Activated CD4-positive, alpha-beta memory T cell treated with anti-CD3 and anti-CD28 coated beads, Interleukin-2, amount 10 ng/mL, durations not matched to agents 7 days and 5 days (primary cell): ENCODE measurements at regions not wholly inside any gene's neighbourhood (a gene's known extent, or its start where the extent isn't known, plus 50 kb on each side); places are given as distances from the start of the nearest gene placed in this dataset.

Experiments
- CTCF ChIA-PET: fragments of 350-600 bp; sonication (Branson Sonifier 250); formaldehyde crosslinking; loops from one replicate; lab custom pipeline; 2021; ENCODE audit warnings: antibody characterized with exemption, inconsistent platforms; lab: Charles Lee
- POLR2A ChIA-PET: fragments of 350-600 bp; sonication (Branson Sonifier 250); formaldehyde crosslinking; loops from one replicate; lab custom pipeline; 2021; ENCODE audit warnings: antibody characterized with exemption; lab: Charles Lee
- DNase-seq: peaks from one replicate; pipeline ENCODE4 v3.0.0-alpha.2; 2020
- H3K27ac Mint-ChIP-seq: one replicate; pipeline ENCODE4 v1.8.0; 2021; ENCODE audit warnings: mild to moderate bottlenecking, mixed read lengths
- H3K27me3 Mint-ChIP-seq: one replicate; pipeline ENCODE4 v1.8.0; 2021; ENCODE audit warnings: mixed read lengths
- H3K36me3 Mint-ChIP-seq: one replicate; pipeline ENCODE4 v1.8.0; 2021; ENCODE audit warnings: low read depth, mixed read lengths
- H3K4me1 Mint-ChIP-seq: one replicate; pipeline ENCODE4 v1.8.0; 2021; ENCODE audit warnings: mixed read lengths
- H3K4me3 Mint-ChIP-seq: one replicate; pipeline ENCODE4 v1.8.0; 2021; ENCODE audit warnings: mild to moderate bottlenecking, mixed read lengths
- H3K9me3 Mint-ChIP-seq: one replicate; pipeline ENCODE4 v1.8.0; 2021; ENCODE audit warnings: mixed read lengths

GRCh38 chr12:94783862-94784261 lies 133.5 kb upstream of the TMCC3 start:
- Mint-ChIP-seq H3K27me3 (peaks cover 14% of the 10 kb centered on the region), H3K9me3 (no peaks in the 10 kb centered on the region)

DNA sequence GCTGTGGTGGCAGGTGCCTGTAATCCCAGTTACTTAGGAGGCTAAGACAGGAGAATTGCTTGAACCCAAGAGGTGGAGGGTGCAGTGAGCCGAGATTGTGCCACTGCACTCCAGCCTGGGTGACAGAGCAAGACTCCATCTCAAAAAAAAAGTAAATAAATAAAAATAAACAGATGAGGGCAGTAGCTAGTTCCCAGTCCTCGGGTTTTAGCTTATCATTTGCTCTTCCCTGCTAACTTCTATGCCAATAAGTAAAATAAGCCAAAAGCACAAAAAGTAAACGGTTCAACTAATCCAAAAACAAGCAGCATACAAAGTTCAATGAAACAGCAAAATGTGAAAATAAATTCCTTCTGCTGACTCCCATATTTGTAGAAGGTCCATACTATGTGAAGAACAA lies 133.0 kb upstream of the TMCC3 start:
- ChIA-PET POLR2A (no interaction called here), CTCF (no interaction called here)
- H3K4me3 Mint-ChIP-seq, result no peak overlapping the region

More at GRCh38 chr12:94783862-94784261, 133.5 kb upstream of the TMCC3 start:
- no peaks in the 10 kb centered on the region for H3K4me1 Mint-ChIP-seq
- H3K4me3 Mint-ChIP-seq, result no peak overlapping the region
- no peak for DNase-seq
- H3K36me3 Mint-ChIP-seq, result no peaks in the 10 kb centered on the region
- H3K27ac Mint-ChIP-seq, result no peak overlapping the region
- ChIA-PET CTCF (no interaction called here), POLR2A (no interaction called here)

GRCh38 chr12:94781835-94782234 lies 131.5 kb upstream of the TMCC3 start:
- ChIA-PET CTCF (no interaction called here), POLR2A (no interaction called here)
- Mint-ChIP-seq H3K4me1 (no peaks in the 10 kb centered on the region), H3K27me3 (peaks cover 21% of the 10 kb centered on the region), H3K9me3 (no peaks in the 10 kb centered on the region), H3K27ac (no peak overlapping the region), H3K4me3 (no peak overlapping the region), H3K36me3 (no peaks in the 10 kb centered on the region)
- DNase-seq, result no peak

More for the DNA sequence above, 133.0 kb upstream of the TMCC3 start:
- H3K4me1 Mint-ChIP-seq, result no peaks in the 10 kb centered on the region
- no peaks in the 10 kb centered on the region for H3K36me3 Mint-ChIP-seq
- H3K27me3 Mint-ChIP-seq, result peaks cover 15% of the 10 kb centered on the region
- H3K9me3 Mint-ChIP-seq, result no peaks in the 10 kb centered on the region
- DNase-seq, result no peak
- H3K27ac Mint-ChIP-seq, result no peak overlapping the region

GRCh38 chr12:94779485-94779884 lies 129.1 kb upstream of the TMCC3 start:
- Mint-ChIP-seq H3K9me3 (no peaks in the 10 kb centered on the region), H3K36me3 (no peaks in the 10 kb centered on the region), H3K27me3 (peaks cover 22% of the 10 kb centered on the region), H3K27ac (no peak overlapping the region), H3K4me3 (no peak overlapping the region), H3K4me1 (no peaks in the 10 kb centered on the region)
- no peak for DNase-seq
- ChIA-PET CTCF (no interaction called here), POLR2A (no interaction called here)

- H3K9me3 Mint-ChIP-seq, result no peaks in the 10 kb centered on the region
- POLR2A ChIA-PET, result no interaction called here
- no peak overlapping the region for H3K27ac Mint-ChIP-seq
- H3K36me3 Mint-ChIP-seq, result no peaks in the 10 kb centered on the region
- CTCF ChIA-PET, result no interaction called here
- H3K4me3 Mint-ChIP-seq, result no peak overlapping the region
- DNase-seq, result no peak
- H3K27me3 Mint-ChIP-seq, result peaks cover 17% of the 10 kb centered on the region
- no peaks in the 10 kb centered on the region for H3K4me1 Mint-ChIP-seq
Measured at GRCh38 chr12:94777936-94778335, 127.6 kb upstream of the TMCC3 start.

- Mint-ChIP-seq H3K27me3 (peaks cover 15% of the 10 kb centered on the region), H3K27ac (no peak overlapping the region), H3K4me1 (no peaks in the 10 kb centered on the region), H3K4me3 (no peak overlapping the region), H3K36me3 (no peaks in the 10 kb centered on the region), H3K9me3 (no peaks in the 10 kb centered on the region)
- CTCF ChIA-PET, result no interaction called here
- DNase-seq, result no peak
- POLR2A ChIA-PET, result no interaction called here
Measured at GRCh38 chr12:94775710-94776109, 125.4 kb upstream of the TMCC3 start.

DNA sequence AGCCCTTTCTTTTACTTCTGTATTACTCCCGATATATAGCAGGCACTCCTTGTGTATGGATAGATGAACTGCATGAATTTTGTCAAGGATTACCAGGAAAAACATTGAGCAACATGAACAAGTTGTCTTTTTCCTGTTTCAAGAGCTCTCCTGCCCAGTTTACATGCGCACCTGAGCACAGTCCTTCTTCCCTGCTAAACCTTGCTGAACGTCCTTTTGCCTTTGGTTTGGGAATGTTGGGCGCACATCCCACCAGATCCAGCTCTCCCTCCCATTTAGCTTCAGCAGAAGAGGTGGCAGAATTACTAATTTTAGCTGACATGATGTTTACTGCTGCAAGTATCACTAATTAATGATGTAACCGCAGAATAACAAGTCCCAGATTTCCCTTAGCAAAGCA lies 121.4 kb upstream of the TMCC3 start:
- H3K27me3 Mint-ChIP-seq, result peaks cover 36% of the 10 kb centered on the region

DNA sequence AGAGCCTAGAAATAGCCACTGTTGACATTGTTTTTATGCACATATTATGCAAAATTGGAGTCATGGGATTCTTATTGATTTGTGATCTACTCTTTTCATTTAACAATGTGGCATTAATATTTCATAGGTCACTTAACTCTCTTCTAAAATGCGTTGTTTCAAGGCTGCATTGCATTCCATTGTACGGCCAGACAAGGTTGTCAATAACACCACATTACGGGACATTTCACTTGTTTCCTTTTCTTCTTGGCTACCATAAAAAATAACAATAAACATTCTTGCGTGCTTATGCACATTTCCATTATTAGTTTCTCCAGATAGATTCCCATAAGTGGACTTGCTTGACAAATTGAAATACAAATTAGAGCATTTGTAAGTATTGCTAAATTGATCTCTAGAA lies 120.8 kb upstream of the TMCC3 start:
- H3K36me3 Mint-ChIP-seq, result no peaks in the 10 kb centered on the region
- DNase-seq, result no peak
- no peaks in the 10 kb centered on the region for H3K9me3 Mint-ChIP-seq
- no peak overlapping the region for H3K4me3 Mint-ChIP-seq
- peaks cover 38% of the 10 kb centered on the region for H3K27me3 Mint-ChIP-seq
- H3K4me1 Mint-ChIP-seq, result peaks cover 8% of the 10 kb centered on the region
- H3K27ac Mint-ChIP-seq, result no peak overlapping the region
- POLR2A ChIA-PET, result no interaction called here
- CTCF ChIA-PET, result no interaction called here

More for the DNA sequence above, 121.4 kb upstream of the TMCC3 start:
- Mint-ChIP-seq H3K9me3 (no peaks in the 10 kb centered on the region), H3K27ac (no peak overlapping the region), H3K36me3 (no peaks in the 10 kb centered on the region), H3K4me3 (no peak overlapping the region), H3K4me1 (peaks cover 8% of the 10 kb centered on the region)
- CTCF ChIA-PET, result no interaction called here
- DNase-seq, result no peak
- POLR2A ChIA-PET, result no interaction called here

DNA sequence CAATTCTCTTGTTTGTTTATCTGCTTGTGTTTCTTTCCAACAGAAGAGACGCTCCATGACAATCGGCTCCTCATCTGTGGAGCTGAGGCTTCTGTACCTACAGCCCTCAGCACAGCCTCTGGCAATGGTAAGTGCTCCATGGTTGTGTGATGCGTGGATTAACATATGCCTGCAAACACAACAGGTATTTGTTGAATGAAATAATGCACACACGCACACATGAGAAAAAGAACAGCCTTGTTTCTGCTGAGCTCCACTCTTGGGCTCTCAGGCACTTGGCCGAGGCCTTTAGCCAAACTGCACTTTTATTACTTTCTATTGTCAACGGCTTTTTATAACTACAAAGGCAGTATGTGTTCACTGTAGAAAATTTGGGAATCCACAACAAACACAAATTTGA lies 120.4 kb upstream of the TMCC3 start:
- Mint-ChIP-seq H3K9me3 (no peaks in the 10 kb centered on the region), H3K27ac (no peak overlapping the region), H3K27me3 (peaks cover 39% of the 10 kb centered on the region), H3K36me3 (no peaks in the 10 kb centered on the region), H3K4me1 (peaks cover 8% of the 10 kb centered on the region), H3K4me3 (no peak overlapping the region)
- no peak for DNase-seq
- ChIA-PET POLR2A (no interaction called here), CTCF (no interaction called here)

DNA sequence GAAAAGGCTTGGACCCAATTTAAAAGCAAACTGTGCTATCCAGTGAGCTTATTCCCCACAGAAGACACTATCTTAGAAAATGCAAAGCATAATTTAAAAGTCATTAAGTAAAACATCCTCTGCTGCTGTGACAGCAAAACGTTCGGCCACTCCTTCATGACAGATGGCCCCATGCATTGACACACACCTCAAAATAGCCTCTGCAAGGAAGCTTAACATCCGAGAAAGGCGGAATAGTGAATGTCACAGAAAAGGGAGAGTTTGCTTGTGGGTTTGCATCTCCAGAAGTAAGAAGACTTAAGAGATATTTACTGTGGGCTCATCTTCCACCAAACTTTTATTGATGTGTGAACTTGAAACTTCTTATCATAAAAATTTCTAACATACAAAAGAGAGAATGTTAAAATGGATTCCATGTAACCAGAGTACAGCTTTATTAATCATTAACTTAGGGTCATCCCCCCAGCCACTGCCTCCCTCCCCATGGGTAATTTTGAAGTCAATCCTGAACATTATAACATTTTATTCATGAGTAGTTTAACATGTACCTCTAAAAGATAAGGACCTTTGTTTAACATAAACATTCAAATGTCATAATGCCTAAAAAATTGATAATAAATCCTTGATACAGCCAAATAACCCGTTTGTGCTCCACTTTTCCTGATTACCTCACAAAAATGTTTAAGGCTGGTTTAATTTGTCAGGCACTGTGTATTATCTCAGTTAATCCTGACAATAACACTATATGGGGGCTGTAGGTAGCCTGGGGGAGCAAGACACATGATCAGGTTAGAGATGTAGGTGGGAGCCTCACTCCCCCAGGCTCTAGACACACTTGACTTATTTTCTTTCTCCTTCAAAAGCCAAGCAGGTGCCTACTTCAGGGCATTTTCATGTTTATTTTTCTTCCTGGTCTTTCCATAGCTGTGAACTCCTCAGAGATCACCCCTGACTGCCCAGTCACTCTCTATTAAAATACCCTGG lies 119.7 kb upstream of the TMCC3 start:
- Mint-ChIP-seq H3K9me3 (no peaks in the 10 kb centered on the region), H3K27me3 (peaks cover 35% of the 10 kb centered on the region), H3K4me1 (peaks cover 8% of the 10 kb centered on the region), H3K36me3 (no peaks in the 10 kb centered on the region), H3K4me3 (no peak overlapping the region), H3K27ac (no peak overlapping the region)
- no peak for DNase-seq
- ChIA-PET CTCF (no interaction called here), POLR2A (no interaction called here)

DNA sequence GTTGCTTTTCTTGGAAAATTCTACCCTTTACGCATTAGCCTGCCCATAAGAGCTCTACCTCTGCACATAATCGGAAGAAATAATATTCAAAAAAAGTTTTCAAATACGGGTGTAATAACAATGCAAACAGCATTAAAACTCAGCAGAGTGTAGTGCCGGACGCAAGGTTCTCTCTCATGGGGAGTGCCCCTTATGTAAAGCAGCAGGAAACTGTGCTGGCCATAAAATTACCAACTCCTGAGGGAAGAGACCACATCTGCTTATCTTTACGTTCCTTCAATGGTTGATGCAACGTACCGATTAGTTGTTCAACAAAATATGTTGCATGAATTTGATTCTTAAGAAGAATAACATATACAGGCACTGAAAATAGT lies 118.7 kb upstream of the TMCC3 start:
- CTCF ChIA-PET, result interaction anchor here (0.6 kb wide), 1 partner anchor 855 kb away, joined by 3 read pairs; no protein-coding TSS in a partner anchor

DNA sequence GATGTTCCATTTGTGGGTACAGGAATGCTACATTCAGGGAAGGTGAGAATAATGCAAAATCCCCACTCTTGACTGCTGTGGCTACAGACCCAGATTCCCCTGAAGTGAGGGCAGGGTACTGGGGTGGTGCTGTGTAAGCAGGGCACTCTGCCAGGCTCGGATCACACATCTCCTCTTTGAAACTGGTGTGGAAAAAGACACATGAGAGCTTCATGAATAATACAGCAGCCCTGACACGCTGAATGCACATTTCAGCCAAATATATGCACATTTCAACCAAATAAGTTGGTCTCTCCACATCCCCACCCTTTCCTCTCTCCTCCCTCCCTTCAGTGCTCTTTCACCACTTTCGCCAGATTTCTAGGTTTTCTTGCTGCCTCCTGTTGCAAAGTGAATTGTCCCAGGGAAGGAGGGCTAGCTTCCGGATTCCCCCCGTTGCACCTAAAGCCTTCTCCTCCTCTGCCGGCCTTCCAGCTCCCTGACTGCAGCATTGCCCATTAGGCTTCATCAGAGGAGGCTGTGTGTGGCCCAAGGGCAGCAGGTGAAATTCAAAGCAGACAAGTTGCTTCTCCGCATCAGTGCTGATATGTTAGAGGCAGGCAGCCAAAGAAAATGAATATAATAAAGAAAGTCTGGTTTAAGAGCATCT lies 118.2 kb upstream of the TMCC3 start:
- POLR2A ChIA-PET, result no interaction called here
- Mint-ChIP-seq H3K36me3 (no peaks in the 10 kb centered on the region), H3K4me3 (no peak overlapping the region), H3K27me3 (peaks cover 35% of the 10 kb centered on the region), H3K9me3 (no peaks in the 10 kb centered on the region), H3K27ac (no peak overlapping the region), H3K4me1 (peaks cover 8% of the 10 kb centered on the region)
- CTCF ChIA-PET, result interaction anchor here (0.6 kb wide), 1 partner anchor 855 kb away, joined by 3 read pairs; no protein-coding TSS in a partner anchor
- no peak for DNase-seq

More for the DNA sequence above, 118.7 kb upstream of the TMCC3 start:
- Mint-ChIP-seq H3K9me3 (no peaks in the 10 kb centered on the region), H3K27ac (no peak overlapping the region), H3K27me3 (peaks cover 35% of the 10 kb centered on the region), H3K4me3 (no peak overlapping the region), H3K4me1 (peaks cover 8% of the 10 kb centered on the region), H3K36me3 (no peaks in the 10 kb centered on the region)
- POLR2A ChIA-PET, result no interaction called here
- DNase-seq, result no peak

DNA sequence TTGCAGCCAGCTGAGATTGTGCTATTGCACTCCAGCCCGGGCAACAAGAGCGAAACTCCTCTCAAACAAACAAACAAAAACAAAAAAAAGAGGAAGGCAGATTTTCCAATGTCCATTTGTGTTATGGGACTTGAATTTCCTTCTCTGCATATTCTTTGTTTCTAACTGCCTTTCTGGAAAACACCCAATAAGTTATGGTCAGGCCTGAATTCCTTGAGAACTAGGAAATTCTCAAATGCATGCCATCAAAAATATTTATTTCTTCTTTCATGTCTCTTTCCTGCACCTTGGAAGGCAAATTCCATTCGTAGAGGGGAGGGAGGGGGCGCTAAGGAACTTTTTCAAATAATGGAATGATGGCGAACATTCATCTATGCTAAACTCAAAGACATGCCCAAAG lies 117.6 kb upstream of the TMCC3 start:
- peaks cover 12% of the 10 kb centered on the region for H3K4me1 Mint-ChIP-seq
- H3K27ac Mint-ChIP-seq, result no peak overlapping the region
- no peak for DNase-seq
- peaks cover 35% of the 10 kb centered on the region for H3K27me3 Mint-ChIP-seq
- no peaks in the 10 kb centered on the region for H3K9me3 Mint-ChIP-seq
- CTCF ChIA-PET, result no interaction called here
- POLR2A ChIA-PET, result no interaction called here
- H3K36me3 Mint-ChIP-seq, result no peaks in the 10 kb centered on the region
- H3K4me3 Mint-ChIP-seq, result no peak overlapping the region
